Sigmoid colon (tissue), 6 donors: ENCODE measurements at regions not wholly inside any gene's neighbourhood (a gene's known extent, or its start where the extent isn't known, plus 50 kb on each side); places are given as distances from the start of the nearest gene placed in this dataset.

ENCODE experiments used
- DNase-seq: peaks from one replicate; pipeline ENCODE4 v3.0.0-alpha.2; 2019
- H3K27ac ChIP-seq, 4 donors: fragments of 200-600 bp; sonication (generic); one replicate each; pipeline ENCODE4 v1.5.1; 2016 to 2019; ENCODE audit warnings: mild to moderate bottlenecking in 1 of 4
- H3K27me3 ChIP-seq, 3 donors: fragments of 200-600 bp; sonication (generic); one replicate each; pipeline ENCODE4 v1.5.1; 2019; ENCODE audit warnings: mild to moderate bottlenecking in 1 of 3
- H3K36me3 ChIP-seq, 4 donors: fragments of 200-600 bp; sonication (generic); one replicate each; pipeline ENCODE4 v1.5.1; 2016 to 2019
- H3K4me1 ChIP-seq, 4 donors: fragments of 200-600 bp; sonication (generic); one replicate each; pipeline ENCODE4 v1.5.1; 2017 to 2019
- H3K4me3 ChIP-seq, 4 donors: fragments of 200-600 bp; sonication (generic); one replicate each; pipeline ENCODE4 v1.5.1; 2017 to 2019; ENCODE audit warnings: mild to moderate bottlenecking in 2 of 4, moderate library complexity in 1 of 4
- H3K9me3 ChIP-seq, 4 donors: fragments of 200-600 bp in 3 of 4; sonication (generic) in 3 of 4; one replicate each; pipeline versions ENCODE4 v1.5.1 to v1.6.1; 2013 to 2019
- EP300 ChIP-seq, 4 donors: sonication (generic); formaldehyde crosslinking; IDR thresholded peaks; one replicate each; pipeline ENCODE4 v1.6.1; 2017; ENCODE audit warnings: antibody characterized with exemption in 4 of 4
- POLR2A ChIP-seq, 2 donors: fragments of 450-650 bp; IDR thresholded peaks; one replicate each; pipeline ENCODE4 v1.6.1; 2016; ENCODE audit warnings: antibody characterized with exemption in 2 of 2, mild to moderate bottlenecking in 2 of 2, moderate library complexity in 2 of 2
- POLR2AphosphoS5 ChIP-seq, 4 donors: sonication (generic); formaldehyde crosslinking; IDR thresholded peaks; one replicate each; pipeline ENCODE4 v1.6.1; 2017; ENCODE audit warnings: antibody characterized with exemption in 4 of 4
- WGBS, 2 donors: extraction: QIAGEN DNeasy Blood & Tissue Kit; methylation state at CpG; one replicate each; pipeline ENCODE4 v1.1.7; 2013; 5-methylcytosine and 5-hydroxymethylcytosine counted together
- intact Hi-C: fragments of 100-400 bp; cut with DNase I; formaldehyde crosslinking; loops from one replicate; pipeline ENCODE4 v1.15.1; 2023
- TF ChIP-seq, protein P1 (sequence below), 4 experiments: fragments of 450-650 bp in 3 of 4; fragments of 200-600 bp in 1 of 4; IDR thresholded peaks; one replicate each; pipeline ENCODE4 v1.5.1; 2016 to 2019; ENCODE audit warnings: antibody characterized with exemption in 4 of 4, mild to moderate bottlenecking in 3 of 4, moderate library complexity in 2 of 4
- donor health status: healthy with polysubstance abuse.
- donor health status: healthy.

DNA sequence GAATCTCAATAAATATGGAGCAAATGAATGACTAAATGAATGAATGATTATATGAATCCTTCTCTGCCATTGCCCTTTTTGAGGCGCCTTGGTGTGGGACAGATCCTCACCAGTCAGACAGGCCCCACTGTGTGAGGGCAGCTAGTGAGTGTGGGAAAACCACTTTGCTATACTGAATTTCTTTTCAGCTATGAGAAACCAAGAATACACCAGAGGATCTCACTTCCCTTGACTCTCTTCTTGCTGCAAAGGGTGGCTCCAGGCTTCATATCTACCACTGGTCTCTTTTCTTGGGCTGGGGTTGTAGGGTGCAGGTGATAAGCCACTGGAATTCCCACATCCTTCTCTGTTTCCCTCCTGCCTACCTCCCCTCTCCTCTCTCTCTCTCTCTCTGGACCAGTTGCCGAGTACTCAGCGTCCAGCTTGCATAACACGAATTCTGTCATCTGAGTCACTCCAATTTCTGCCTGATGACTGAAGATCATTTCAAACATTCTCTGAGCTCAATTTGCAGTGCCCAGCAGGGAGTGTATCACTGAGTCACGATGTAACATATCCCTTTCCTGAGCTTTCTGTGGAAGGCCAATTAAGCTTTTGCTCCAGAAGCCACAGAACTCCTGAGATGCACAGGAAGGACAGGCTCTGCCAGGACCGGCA, 304.3 kb upstream of the NCAM1 start:
- H3K9me3 ChIP-seq: no peaks in the 10 kb centered on the region
- intact Hi-C loops: no loop called here
- WGBS, 2 donors: 74 to 83% methylated on average over 6 of the region's 6 CpGs
- TF ChIP-seq, protein P1, sequence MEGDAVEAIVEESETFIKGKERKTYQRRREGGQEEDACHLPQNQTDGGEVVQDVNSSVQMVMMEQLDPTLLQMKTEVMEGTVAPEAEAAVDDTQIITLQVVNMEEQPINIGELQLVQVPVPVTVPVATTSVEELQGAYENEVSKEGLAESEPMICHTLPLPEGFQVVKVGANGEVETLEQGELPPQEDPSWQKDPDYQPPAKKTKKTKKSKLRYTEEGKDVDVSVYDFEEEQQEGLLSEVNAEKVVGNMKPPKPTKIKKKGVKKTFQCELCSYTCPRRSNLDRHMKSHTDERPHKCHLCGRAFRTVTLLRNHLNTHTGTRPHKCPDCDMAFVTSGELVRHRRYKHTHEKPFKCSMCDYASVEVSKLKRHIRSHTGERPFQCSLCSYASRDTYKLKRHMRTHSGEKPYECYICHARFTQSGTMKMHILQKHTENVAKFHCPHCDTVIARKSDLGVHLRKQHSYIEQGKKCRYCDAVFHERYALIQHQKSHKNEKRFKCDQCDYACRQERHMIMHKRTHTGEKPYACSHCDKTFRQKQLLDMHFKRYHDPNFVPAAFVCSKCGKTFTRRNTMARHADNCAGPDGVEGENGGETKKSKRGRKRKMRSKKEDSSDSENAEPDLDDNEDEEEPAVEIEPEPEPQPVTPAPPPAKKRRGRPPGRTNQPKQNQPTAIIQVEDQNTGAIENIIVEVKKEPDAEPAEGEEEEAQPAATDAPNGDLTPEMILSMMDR (IDR thresholded peaks at IDR 0.05): no peak
- no peak for TF ChIP-seq POLR2AphosphoS5 (IDR thresholded peaks at IDR 0.05)
- TF ChIP-seq EP300 (IDR thresholded peaks at IDR 0.05): no peak
- no peak for TF ChIP-seq POLR2A (IDR thresholded peaks at IDR 0.05)
- no peaks in the 10 kb centered on the region for H3K27me3 ChIP-seq
- H3K4me3 ChIP-seq: no peak overlapping the region
- H3K27ac ChIP-seq: no peak overlapping the region
- H3K4me1 ChIP-seq: peaks cover 0 to 9% (median 2%) of the 10 kb centered on the region in 4 donors
- no peaks in the 10 kb centered on the region for H3K36me3 ChIP-seq
- DNase-seq: no peak

DNA sequence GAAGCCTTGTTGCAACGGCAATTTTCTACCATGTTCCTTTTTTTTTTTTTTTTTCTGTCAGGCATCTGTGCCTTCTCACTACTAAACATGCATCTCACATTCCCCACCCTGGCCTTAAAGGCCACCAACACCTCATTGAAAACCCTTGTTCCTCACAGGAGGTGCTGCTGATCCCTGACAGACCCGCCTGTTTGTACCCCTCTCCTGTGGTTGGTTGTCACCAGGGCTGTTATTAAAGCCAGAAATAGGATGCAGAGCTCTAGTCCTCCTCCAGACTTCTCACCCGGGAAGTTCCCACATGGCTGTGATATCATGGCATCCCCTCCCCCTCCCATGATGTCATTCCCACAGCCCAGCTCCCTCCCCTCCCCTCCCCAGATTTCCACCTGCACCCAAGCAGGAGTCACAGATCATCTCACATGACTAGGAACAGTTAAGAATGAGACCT, 302.8 kb upstream of the NCAM1 start:
- H3K27ac ChIP-seq: no peak overlapping the region
- DNase-seq: no peak
- H3K27me3 ChIP-seq: no peaks in the 10 kb centered on the region
- no peaks in the 10 kb centered on the region for H3K9me3 ChIP-seq
- intact Hi-C loops: no loop called here
- H3K36me3 ChIP-seq: no peaks in the 10 kb centered on the region
- H3K4me1 ChIP-seq: peaks cover 0 to 9% (median 2%) of the 10 kb centered on the region in 4 donors
- WGBS, 2 donors: 53 to 61% methylated on average over 3 of the region's 3 CpGs
- no peak overlapping the region for H3K4me3 ChIP-seq
- TF ChIP-seq POLR2A (IDR thresholded peaks at IDR 0.05) (no peak), EP300 (IDR thresholded peaks at IDR 0.05) (no peak), POLR2AphosphoS5 (IDR thresholded peaks at IDR 0.05) (no peak)
- TF ChIP-seq, protein P1 (IDR thresholded peaks at IDR 0.05): no peak

DNA sequence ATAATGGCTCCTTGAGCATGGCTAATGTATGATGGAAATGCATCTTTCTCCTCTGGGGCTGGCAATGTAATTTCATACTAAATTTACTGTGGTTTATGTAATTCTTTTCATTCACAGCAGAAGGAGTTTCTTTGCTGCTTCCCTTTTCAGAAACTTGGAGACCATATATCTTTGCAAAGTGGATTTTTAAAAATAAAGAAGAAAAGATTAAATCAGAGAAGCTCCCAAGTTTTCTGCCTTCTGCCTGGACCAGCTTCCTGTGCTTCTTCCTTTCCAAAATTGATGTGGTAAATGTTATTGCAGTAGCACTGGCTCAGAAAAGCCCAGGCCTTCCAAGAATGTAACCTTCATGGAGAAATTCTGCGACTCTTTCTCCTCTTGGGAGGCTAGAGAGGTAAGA, 300.1 kb upstream of the NCAM1 start:
- DNase-seq: no peak
- TF ChIP-seq EP300 (IDR thresholded peaks at IDR 0.05): no peak
- no peak for TF ChIP-seq POLR2AphosphoS5 (IDR thresholded peaks at IDR 0.05)
- TF ChIP-seq, protein P1 (IDR thresholded peaks at IDR 0.05): no peak
- TF ChIP-seq POLR2A (IDR thresholded peaks at IDR 0.05): no peak
- H3K4me1 ChIP-seq: no peaks in the 10 kb centered on the region
- no peaks in the 10 kb centered on the region for H3K9me3 ChIP-seq
- H3K27ac ChIP-seq: no peak overlapping the region
- intact Hi-C loops: no loop called here
- H3K36me3 ChIP-seq: no peaks in the 10 kb centered on the region
- H3K4me3 ChIP-seq: no peak overlapping the region
- WGBS, 2 donors: 82 to 86% methylated on average over 1 of the region's 1 CpG
- no peaks in the 10 kb centered on the region for H3K27me3 ChIP-seq

DNA sequence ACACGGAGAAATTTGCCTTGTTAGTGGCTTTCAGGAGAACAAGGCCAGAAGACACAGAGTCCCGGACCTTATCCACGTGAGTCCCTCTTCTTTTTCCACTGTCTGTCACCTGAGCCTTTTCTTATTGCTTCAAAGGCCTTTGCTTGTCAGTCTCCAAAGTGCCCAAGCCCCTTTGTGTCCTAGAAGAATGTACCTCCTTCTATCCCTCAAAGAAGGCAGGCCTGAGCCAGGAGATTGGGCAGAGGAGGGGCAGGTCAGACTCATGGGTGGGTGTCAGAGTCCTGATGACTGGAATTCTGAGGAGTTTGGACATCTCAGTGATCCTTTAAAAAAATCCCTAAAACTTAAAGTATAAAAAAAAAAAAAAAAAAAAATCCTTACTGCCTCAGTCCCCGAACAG, 299.6 kb upstream of the NCAM1 start:
- Histone ChIP-seq H3K4me1 (no peaks in the 10 kb centered on the region), H3K27me3 (no peaks in the 10 kb centered on the region), H3K4me3 (no peak overlapping the region), H3K9me3 (no peaks in the 10 kb centered on the region), H3K27ac (no peak overlapping the region), H3K36me3 (no peaks in the 10 kb centered on the region)
- no peak for DNase-seq
- WGBS, 2 donors: 79 to 88% methylated on average over 4 of the region's 4 CpGs
- intact Hi-C loops: no loop called here
- TF ChIP-seq POLR2A (IDR thresholded peaks at IDR 0.05): no peak
- no peak for TF ChIP-seq EP300 (IDR thresholded peaks at IDR 0.05)
- TF ChIP-seq, protein P1 (IDR thresholded peaks at IDR 0.05): no peak
- no peak for TF ChIP-seq POLR2AphosphoS5 (IDR thresholded peaks at IDR 0.05)

DNA sequence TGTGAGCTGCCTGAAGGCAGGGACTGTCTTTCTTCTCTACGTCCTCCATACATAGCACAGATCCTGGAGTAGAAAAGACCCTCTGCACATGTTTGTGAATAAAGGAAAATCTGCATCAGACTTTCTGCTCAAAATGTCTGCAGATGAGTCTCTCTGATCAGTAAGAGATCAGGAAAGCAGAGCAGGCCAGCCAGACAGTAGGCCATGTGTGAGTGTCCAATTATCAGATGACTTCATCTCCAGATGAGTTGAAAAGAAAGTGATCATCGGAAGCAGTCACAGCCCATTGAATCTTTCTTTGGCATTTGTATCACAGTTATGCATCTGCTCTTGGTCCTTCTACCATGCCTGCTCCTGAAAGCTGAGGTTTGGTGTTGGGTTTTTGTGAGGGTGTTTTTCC, 298.7 kb upstream of the NCAM1 start:
- Histone ChIP-seq H3K36me3 (no peaks in the 10 kb centered on the region), H3K27ac (no peak overlapping the region), H3K4me3 (no peak overlapping the region), H3K9me3 (no peaks in the 10 kb centered on the region), H3K4me1 (no peaks in the 10 kb centered on the region), H3K27me3 (no peaks in the 10 kb centered on the region)
- DNase-seq: no peak
- intact Hi-C loops: no loop called here
- WGBS, 2 donors: 87 to 92% methylated on average over 2 of the region's 2 CpGs
- TF ChIP-seq POLR2AphosphoS5 (IDR thresholded peaks at IDR 0.05) (no peak), EP300 (IDR thresholded peaks at IDR 0.05) (no peak), POLR2A (IDR thresholded peaks at IDR 0.05) (no peak)
- TF ChIP-seq, protein P1 (IDR thresholded peaks at IDR 0.05): no peak
